Psoas muscle (tissue), 7 donors: ENCODE measurements at regions not wholly inside any gene's neighbourhood (a gene's known extent, or its start where the extent isn't known, plus 50 kb on each side); places are given as distances from the start of the nearest gene placed in this dataset.

Experiments used
- ATAC-seq, 4 donors: fragments of 200-7000 bp; cut with Tn5 transposase; one replicate each; pipeline ENCODE4 v1.9.1; 2020; ENCODE audit warnings: moderate library complexity in 3 of 4, mild to moderate bottlenecking in 2 of 4
- DNase-seq, 2 donors: peaks; one replicate each; pipeline ENCODE4 v3.0.0-alpha.2; 2020
- H3K27ac ChIP-seq: fragments of 200-600 bp; one replicate; pipeline ENCODE4 v1.8.0; 2022
- H3K27me3 ChIP-seq, 3 donors: fragments of 200-600 bp in 1 of 3; one replicate each; pipeline versions ENCODE4 v1.6.1 to v1.8.0; 2013 to 2022; ENCODE audit warnings: low read length in 2 of 3, mild to moderate bottlenecking in 2 of 3, moderate library complexity in 1 of 3; ENCODE audit not compliant: insufficient read depth in 3 of 3
- H3K36me3 ChIP-seq, 2 donors: fragments of 200-600 bp in 1 of 2; one replicate each; pipeline versions ENCODE4 v1.6.1 to v1.8.0; 2013 to 2022; ENCODE audit warnings: low read depth in 1 of 2, mild to moderate bottlenecking in 1 of 2, moderate library complexity in 1 of 2; ENCODE audit not compliant: insufficient read depth in 1 of 2
- H3K4me1 ChIP-seq: fragments of 200-600 bp; one replicate; pipeline ENCODE4 v1.8.0; 2022
- H3K4me3 ChIP-seq: fragments of 200-600 bp; one replicate; pipeline ENCODE4 v1.8.0; 2022; ENCODE audit warnings: mild to moderate bottlenecking
- H3K9me3 ChIP-seq: fragments of 200-600 bp; one replicate; pipeline ENCODE4 v1.8.0; 2022
- CTCF ChIP-seq: fragments of 200-600 bp; IDR thresholded peaks from one replicate; pipeline ENCODE4 v1.8.0; 2022; ENCODE audit warnings: antibody characterized with exemption
- WGBS, 3 donors: extraction: QIAGEN DNeasy Blood & Tissue Kit; methylation state at CpG; one replicate each; pipeline versions ENCODE4 v1.1.6 to v1.1.7; 2013; 5-methylcytosine and 5-hydroxymethylcytosine counted together
- intact Hi-C, 2 donors: fragments of 100-400 bp; cut with DNase I; formaldehyde crosslinking; loops; one replicate each; pipeline versions ENCODE4 v1.11.0 to v1.14.2; 2022
- donor health status: healthy with polysubstance abuse.
- donor health status: DM: no; HTN: no; CAD: no; lungs with moderate emphysema.
- donor health status: Bipolar disorder and iron deficiency.
- donor health status: healthy.
- donor health status: DM: yes; HTN: yes; CAD: no.
- donor health status: DM: no; HTN: no; CAD: no.
- donor health status: DM: yes; HTN: yes; CAD: no.

- no peak overlapping the region for H3K27ac ChIP-seq
- no peaks in the 10 kb centered on the region for H3K36me3 ChIP-seq
- intact Hi-C loops, result no loop called here
- WGBS, 3 donors, result 54 to 71% (median 58%) methylated on average over 2 of the region's 2 CpGs
- DNase-seq (no peak), ATAC-seq (no peak)
- no peaks in the 10 kb centered on the region for H3K27me3 ChIP-seq
- H3K9me3 ChIP-seq, result no peaks in the 10 kb centered on the region
- no peaks in the 10 kb centered on the region for H3K4me1 ChIP-seq
- TF ChIP-seq CTCF, result no peak
- H3K4me3 ChIP-seq, result no peak overlapping the region
Observed at GRCh38 chr13:107252428-107252827, 684.5 kb upstream of the ARGLU1 start.

GRCh38 chr13:107252021-107252420 is 684.1 kb upstream of the ARGLU1 start:
- H3K27ac ChIP-seq, result no peak overlapping the region
- 25 to 47% (median 39%) methylated on average over 6 of the region's 6 CpGs for WGBS, 3 donors
- no peak overlapping the region for H3K4me3 ChIP-seq
- H3K4me1 ChIP-seq, result no peaks in the 10 kb centered on the region
- intact Hi-C loops, result no loop called here
- no peaks in the 10 kb centered on the region for H3K9me3 ChIP-seq
- DNase-seq (no peak), ATAC-seq (no peak)
- H3K27me3 ChIP-seq, result no peaks in the 10 kb centered on the region
- no peaks in the 10 kb centered on the region for H3K36me3 ChIP-seq
- TF ChIP-seq CTCF, result no peak

GRCh38 chr13:107251341-107251740 is 683.4 kb upstream of the ARGLU1 start:
- Histone ChIP-seq H3K4me1 (no peaks in the 10 kb centered on the region), H3K9me3 (no peaks in the 10 kb centered on the region), H3K4me3 (no peak overlapping the region), H3K27ac (no peak overlapping the region), H3K36me3 (no peaks in the 10 kb centered on the region), H3K27me3 (no peaks in the 10 kb centered on the region)
- ATAC-seq (no peak), DNase-seq (no peak)
- intact Hi-C loops, result no loop called here
- no peak for TF ChIP-seq CTCF
- WGBS, 3 donors, result 52 to 60% (median 57%) methylated on average over 4 of the region's 4 CpGs

GRCh38 chr13:107250628-107251027 is 682.7 kb upstream of the ARGLU1 start:
- H3K4me1 ChIP-seq, result no peaks in the 10 kb centered on the region
- H3K36me3 ChIP-seq, result no peaks in the 10 kb centered on the region
- H3K9me3 ChIP-seq, result no peaks in the 10 kb centered on the region
- no peak for TF ChIP-seq CTCF
- DNase-seq (no peak), ATAC-seq (no peak)
- H3K27ac ChIP-seq, result no peak overlapping the region
- H3K27me3 ChIP-seq, result no peaks in the 10 kb centered on the region
- no peak overlapping the region for H3K4me3 ChIP-seq
- intact Hi-C loops, result no loop called here
- WGBS, 3 donors, result 68 to 72% (median 71%) methylated on average over 4 of the region's 4 CpGs

GRCh38 chr13:107244241-107244640 is 676.3 kb upstream of the ARGLU1 start:
- 88 to 90% (median 90%) methylated on average over 2 of the region's 2 CpGs for WGBS, 3 donors
- ATAC-seq (no peak), DNase-seq (no peak)
- Histone ChIP-seq H3K9me3 (no peaks in the 10 kb centered on the region), H3K36me3 (no peaks in the 10 kb centered on the region), H3K27me3 (no peaks in the 10 kb centered on the region), H3K27ac (no peak overlapping the region), H3K4me1 (no peaks in the 10 kb centered on the region), H3K4me3 (no peak overlapping the region)
- TF ChIP-seq CTCF, result no peak
- intact Hi-C loops, result no loop called here
